Fibroblast of skin of back (primary cell): ENCODE measurements at regions not wholly inside any gene's neighbourhood (a gene's known extent, or its start where the extent isn't known, plus 50 kb on each side); places are given as distances from the start of the nearest gene placed in this dataset.
A peak's percentile ranks its signal among the peaks of the same experiment; 100 is the strongest.

Experiments used
- DNase-seq: peaks from one replicate; pipeline ENCODE4 v3.0.0-alpha.2; 2013

DNA sequence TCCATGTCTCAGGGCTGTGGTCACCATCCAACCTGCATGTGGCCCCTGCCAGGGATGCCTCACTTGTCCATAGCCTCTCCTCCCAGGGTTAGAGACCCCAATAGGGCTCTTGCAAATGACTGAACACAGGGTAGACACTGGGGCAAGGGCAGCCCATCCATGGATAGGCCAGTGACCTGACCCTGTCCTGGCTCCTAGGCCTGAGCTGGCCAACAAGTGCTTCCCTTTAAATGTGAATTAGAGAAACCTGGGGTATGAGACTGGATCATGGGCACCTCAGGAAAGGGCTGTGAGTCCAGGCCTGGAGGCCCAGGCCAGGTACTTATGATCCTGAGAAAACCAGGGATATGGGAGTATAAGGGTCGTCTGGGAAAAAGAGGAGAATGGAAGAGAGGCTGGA, 64.5 kb downstream of the COPS8 start:
- no peak for DNase-seq

- no peak for DNase-seq
Measured at GRCh38 chr2:237150831-237151375, 65.2 kb downstream of the COPS8 start.

DNA sequence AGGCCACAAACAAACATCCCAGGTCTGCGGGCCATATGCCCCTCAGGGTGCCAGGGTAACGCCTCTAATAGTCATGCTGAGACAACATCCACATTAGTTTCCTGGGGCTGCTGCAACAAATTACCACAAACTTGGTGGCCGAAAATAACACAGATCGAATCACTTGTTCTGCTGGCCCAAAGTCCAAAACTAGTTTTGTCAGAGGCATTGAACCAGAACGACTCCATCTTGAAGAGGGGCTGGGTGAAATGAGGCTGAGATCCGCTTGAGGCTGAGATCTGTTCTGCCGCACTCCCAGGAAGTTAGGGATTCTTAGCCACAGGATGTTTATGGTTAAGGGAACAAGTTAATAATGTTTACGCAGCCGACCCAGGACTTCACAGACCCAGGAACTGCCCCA, 66.7 kb downstream of the COPS8 start:
- DNase-seq: no peak

GRCh38 chr2:237153181-237153580, 67.5 kb downstream of the COPS8 start:
- no peak for DNase-seq

GRCh38 chr2:237154082-237154638, 68.5 kb downstream of the COPS8 start:
- peak; percentile 71 for DNase-seq

DNA sequence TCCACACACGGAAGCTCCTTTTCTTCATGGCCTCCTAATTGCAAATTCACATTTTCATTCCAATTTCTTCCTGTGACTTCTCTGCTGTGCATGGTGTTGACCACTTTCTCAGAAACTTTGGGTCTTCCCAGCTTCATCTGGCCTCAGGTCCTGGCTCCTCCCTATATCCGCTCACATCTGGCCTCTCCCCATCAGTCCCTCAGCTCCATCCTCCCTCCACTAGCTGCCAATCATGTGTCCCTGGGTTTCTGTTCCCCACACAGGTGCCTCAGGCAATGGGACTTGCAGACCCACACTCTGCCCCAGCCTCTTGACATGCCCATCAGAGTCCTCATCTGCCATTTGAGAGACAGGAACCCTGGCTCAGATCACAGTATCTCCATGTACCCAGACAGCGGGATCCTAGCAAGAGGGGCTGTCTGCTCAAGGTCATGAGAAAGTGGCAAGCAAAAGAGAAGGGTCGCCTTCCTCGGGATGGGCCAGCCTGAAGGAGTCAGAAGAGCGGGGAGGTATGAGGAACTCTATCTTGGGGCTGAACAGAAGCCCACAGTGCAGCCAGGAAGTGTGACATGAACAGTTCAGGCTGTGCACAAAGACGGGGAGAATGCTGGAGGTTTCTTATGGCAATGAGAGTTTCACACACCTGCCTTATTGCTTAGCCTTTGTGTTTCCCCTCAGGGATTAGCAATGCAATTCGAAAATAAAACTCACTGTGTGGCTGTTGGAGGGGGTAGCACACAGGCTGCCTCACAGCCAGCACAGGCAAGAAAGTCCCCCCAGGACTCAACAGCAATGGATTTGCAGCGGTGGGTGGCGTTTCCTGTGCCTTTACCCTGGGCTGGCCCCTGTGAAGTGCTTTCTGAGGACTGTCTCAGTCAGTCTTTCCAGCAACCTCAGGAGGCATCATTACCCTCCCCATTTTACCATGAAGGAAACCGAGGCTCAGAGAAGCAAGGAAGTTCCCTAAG, 69.5 kb downstream of the COPS8 start:
- DNase-seq: no peak

DNA sequence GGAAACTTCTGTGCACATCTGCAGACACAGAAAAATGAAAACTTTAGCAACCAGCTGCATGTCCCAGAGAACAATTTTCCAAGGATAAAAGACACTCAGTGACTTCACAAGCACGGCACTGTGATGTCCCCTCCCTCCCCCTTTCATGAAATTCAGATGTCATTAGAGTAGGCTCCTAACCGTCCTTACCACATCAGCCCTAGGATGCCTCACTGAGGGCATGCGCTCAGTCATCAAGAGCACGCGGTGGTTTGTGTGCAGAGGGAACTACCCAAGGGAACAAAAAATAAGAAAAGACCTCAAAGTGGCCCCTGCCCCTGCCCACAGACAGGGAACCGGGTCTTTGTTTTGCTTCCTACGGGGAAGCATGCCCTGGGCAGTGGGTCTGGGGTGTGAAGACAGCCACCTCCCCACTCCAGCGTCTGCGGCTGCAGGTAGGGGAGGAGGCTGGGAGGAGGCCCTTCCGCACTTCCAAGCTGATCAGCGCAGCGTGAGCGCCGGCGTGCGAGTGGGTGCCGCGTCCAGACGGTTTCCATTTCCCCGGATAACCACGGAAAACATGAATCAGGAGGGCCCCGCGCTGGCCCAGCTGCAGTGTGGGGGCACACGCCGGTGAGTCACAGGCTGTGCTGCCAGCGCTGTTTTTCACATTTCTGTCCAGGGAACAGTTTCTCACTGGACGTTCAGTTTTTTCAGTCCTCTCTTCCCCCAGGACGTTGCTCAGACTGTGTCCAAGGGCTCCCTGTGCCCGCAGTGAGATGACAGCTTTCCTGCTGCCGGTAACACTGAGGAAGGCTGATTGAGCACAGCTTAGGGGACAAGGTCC, 70.6 kb downstream of the COPS8 start:
- DNase-seq: peak; percentile 90

- DNase-seq: peak; percentile 94
Measured at GRCh38 chr2:237156857-237157779, 71.4 kb downstream of the COPS8 start.

DNA sequence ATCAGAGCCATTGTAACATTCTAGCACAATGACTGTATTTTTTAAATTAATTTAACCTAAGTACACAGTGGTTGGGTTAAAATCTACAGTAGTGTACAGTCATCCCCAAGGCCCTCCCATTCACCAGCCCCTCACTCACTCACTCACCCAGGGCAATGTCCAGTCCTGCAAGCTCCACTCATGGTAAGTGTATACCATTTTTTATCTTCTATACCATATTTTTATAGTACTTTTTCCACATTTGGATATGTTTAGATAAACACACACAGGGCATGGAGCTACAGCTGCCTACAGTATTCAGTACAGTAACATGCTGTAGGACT, 72.1 kb downstream of the COPS8 start:
- no peak for DNase-seq

DNA sequence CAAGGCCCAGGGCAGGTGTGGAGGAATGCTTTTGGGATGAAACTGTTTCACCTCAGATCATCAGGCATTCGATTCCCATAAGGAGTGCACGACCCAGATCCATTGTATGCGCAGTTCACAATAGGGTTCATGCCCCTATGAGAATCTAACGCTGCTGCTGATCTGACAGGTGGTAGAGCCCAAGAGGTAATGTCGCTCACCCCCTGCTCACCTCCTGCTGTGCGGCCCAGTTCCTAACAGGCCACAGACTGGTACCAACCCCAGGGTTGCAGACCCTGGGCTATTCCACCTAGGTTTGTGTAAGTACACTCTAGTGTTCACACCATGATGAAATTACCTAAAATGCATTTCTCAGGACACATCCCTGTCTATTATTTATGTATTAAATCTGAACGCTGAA, 72.5 kb downstream of the COPS8 start:
- DNase-seq: no peak

GRCh38 chr2:237159006-237159911, 73.6 kb downstream of the COPS8 start:
- no peak for DNase-seq

DNA sequence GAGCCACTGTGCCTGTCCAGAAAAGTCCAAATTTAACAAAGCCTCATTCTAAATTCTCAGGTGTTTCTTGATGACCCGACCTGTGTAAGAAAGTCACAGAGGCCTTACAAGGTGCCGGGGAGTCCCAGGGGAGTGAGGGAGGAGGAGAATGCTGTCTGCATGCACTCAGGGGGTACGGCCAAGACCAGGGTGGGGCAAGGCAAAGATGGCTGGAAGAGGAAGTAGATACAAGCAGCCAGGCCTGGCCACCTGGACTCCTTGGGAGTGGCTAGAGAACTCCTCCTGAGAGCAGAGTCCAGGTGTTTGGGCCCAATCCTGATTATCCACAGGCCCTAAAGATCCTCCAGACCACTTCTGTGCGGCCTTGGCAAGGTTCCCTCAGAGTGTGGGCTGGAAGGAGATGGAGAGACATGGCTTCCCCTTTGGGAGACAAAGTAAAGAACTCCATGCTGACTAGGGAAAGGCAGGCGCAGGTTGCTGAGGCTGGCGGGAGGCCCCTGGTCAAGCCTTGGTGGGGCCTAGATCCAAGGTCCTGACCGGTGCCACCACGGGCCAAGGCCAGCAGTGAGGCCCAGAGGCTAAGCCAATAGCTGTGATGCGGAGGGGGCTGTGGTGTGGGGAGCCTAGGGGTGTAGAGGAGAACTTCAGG, 74.7 kb downstream of the COPS8 start:
- no peak for DNase-seq

DNA sequence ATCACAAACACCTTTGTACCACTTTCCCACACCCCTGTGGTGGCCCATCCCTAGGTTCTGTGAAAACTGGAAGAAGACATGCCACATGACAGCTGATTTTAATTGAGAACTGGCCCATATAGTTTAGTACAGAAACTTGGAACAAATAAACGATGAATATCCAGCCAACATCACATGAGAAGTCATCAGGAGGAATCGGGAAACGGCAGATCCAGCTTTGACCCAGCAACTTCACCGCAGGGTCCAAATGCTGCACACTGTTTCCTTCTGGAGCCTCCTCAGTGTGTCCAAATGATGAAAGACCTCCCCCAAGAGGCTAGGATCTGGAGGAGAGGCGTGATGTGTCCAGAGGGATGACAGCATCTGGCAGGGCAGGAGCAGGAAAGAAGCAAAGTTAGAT, 75.5 kb downstream of the COPS8 start:
- no peak for DNase-seq

DNA sequence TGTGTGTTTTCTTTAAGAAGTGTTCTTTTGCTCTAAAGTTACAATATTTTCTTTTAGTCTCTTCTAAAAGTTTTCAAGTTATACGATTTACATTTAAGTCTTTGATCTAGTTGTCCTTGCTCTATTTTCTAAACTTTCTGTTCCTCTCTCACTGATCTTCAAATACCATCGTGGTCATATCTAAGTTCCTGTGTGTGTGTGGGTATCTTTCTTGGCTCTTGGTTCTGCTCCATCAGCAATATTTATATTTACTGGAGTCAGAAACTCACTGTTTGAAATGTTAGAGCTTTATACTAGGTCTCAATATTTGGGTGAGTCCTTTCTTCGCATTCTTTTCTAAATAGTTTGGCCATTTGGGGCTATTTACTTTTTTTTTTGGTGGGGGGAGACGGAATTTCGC, 77.3 kb downstream of the COPS8 start:
- no peak for DNase-seq

GRCh38 chr2:237164474-237165042, 78.9 kb downstream of the COPS8 start:
- DNase-seq: no peak

- DNase-seq: no peak
Measured at GRCh38 chr2:237165405-237166276, 80.0 kb downstream of the COPS8 start.

DNA sequence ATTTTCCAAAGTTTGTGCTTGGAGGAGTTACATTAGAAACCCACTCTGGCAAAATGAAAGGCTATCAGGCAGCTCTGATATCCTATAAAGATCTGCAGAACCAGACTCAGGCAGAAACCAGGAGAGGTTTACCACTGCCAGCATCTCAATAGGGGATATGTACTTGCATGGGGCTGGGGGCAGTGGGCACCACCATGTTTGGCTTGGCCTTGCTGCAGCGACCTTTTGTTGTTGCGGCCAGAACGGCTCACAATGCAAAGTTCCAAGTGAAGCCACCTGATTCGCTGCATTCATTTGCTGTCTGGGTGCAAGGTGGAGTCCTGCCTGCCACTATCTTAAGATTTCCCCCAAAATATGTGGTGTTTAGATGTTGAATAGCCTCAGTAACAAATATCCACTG, 81.3 kb downstream of the COPS8 start:
- no peak for DNase-seq

GRCh38 chr2:237167934-237168333, 82.2 kb downstream of the COPS8 start:
- DNase-seq: no peak

DNA sequence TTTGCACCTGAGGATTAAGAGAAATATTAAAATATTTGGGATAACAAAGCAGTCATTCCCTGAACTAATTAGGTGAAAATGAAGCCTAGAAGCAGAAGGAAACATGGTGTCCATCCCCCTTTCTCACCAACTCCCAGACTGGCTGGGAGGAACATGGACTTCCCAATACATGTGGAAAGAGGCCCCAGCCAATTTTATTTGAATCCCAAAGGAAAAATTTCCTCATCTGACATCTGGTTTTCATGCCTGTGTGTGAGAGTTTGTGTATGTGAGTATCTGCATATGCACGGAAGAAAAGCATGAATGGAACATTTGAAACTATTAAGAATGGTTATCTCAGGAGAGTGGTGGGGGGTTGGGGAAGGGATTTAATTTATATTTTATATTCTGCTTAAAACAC, 84.3 kb downstream of the COPS8 start:
- no peak for DNase-seq
